Kidney (tissue), 13 donors: ENCODE measurements at regions not wholly inside any gene's neighbourhood (a gene's known extent, or its start where the extent isn't known, plus 50 kb on each side); places are given as distances from the start of the nearest gene placed in this dataset.

Experiments
- DNase-seq, 5 donors: peaks; one replicate each; pipeline ENCODE4 v3.0.0-alpha.2; 2013 to 2020
- FAIRE-seq: peaks from 2 replicates; lab custom pipeline; 2012; peaks lifted over from hg19 to GRCh38; lab: Jason Lieb, UNC
- H3K27ac ChIP-seq, 2 donors: one replicate each; pipeline ENCODE4 v1.7.0; 2013; ENCODE audit warnings: low read depth in 2 of 2, low read length in 2 of 2, inconsistent platforms in 1 of 2
- H3K27me3 ChIP-seq: one replicate; pipeline ENCODE4 v1.7.1; 2013; ENCODE audit warnings: low read length, inconsistent platforms; ENCODE audit not compliant: control insufficient read depth, insufficient read depth
- H3K36me3 ChIP-seq, 3 donors: one replicate each; pipeline versions ENCODE4 v1.7.0 to v1.7.1; 2013; ENCODE audit warnings: low read length in 3 of 3, control low read depth in 1 of 3, inconsistent platforms in 1 of 3; ENCODE audit not compliant: insufficient read depth in 3 of 3, control insufficient read depth in 2 of 3
- H3K4me1 ChIP-seq, 3 donors: one replicate each; pipeline versions ENCODE4 v1.7.0 to v1.7.1; 2013; ENCODE audit warnings: low read length in 3 of 3, inconsistent platforms in 1 of 3, low read depth in 1 of 3; ENCODE audit not compliant: control insufficient read depth in 2 of 3, insufficient read depth in 2 of 3
- H3K4me3 ChIP-seq, 3 donors: one replicate each; pipeline versions ENCODE4 v1.7.0 to v1.8.1; 2013; ENCODE audit warnings: low read length in 3 of 3, control low read depth in 1 of 3, inconsistent platforms in 1 of 3
- H3K9ac ChIP-seq, 3 donors: one replicate each; pipeline versions ENCODE4 v1.7.0 to v1.7.1; 2013; ENCODE audit warnings: low read length in 3 of 3, control low read depth in 1 of 3, inconsistent platforms in 1 of 3
- H3K9me3 ChIP-seq, 3 donors: one replicate each; pipeline versions ENCODE4 v1.7.0 to v1.7.1; 2013; ENCODE audit warnings: low read length in 3 of 3, control low read depth in 1 of 3, inconsistent platforms in 1 of 3; ENCODE audit not compliant: control insufficient read depth in 2 of 3, insufficient read depth in 1 of 3
- intact Hi-C: fragments of 100-400 bp; cut with DNase I; formaldehyde crosslinking; loops from one replicate; pipeline ENCODE4 v1.11.1; 2022
- TF ChIP-seq, protein P1 (sequence below): IDR thresholded peaks from 3 replicates; pipeline ENCODE4 v1.5.1; 2012; ENCODE audit warnings: mild to moderate bottlenecking, moderate library complexity, borderline replicate concordance; ENCODE audit not compliant: insufficient read depth; ENCODE audit errors: extremely low read depth
- donor health status: control.
- donor health status: control.
- donor health status: control.
- donor health status: control.
- donor health status: control.
- donor health status: DM: yes; HTN: yes; CAD: no.
- donor health status: Normal renal cell carcinoma (clear cell type).

DNA sequence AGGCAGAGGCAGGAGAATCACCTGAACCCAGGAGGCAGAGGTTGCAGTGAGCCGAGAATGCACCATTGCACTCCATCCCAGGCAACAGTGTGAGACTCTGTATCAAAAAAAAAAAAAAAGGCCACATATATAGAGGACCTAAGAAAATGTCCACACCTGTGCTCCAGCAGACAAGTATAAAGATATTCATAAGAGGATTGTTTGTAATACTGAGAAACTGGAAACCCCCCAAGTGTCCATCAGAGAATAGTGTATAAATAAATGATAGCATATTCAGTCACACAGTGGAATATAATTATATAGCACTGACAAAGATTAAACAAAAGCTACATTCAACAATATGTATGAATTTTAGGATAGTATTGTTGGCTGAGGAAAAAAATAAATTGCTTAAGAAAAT is 1050.6 kb downstream of the GRM8 start:
- no peak for DNase-seq
- H3K9ac ChIP-seq, result no peak overlapping the region
- H3K36me3 ChIP-seq, result no peaks in the 10 kb centered on the region
- TF ChIP-seq, protein P1, sequence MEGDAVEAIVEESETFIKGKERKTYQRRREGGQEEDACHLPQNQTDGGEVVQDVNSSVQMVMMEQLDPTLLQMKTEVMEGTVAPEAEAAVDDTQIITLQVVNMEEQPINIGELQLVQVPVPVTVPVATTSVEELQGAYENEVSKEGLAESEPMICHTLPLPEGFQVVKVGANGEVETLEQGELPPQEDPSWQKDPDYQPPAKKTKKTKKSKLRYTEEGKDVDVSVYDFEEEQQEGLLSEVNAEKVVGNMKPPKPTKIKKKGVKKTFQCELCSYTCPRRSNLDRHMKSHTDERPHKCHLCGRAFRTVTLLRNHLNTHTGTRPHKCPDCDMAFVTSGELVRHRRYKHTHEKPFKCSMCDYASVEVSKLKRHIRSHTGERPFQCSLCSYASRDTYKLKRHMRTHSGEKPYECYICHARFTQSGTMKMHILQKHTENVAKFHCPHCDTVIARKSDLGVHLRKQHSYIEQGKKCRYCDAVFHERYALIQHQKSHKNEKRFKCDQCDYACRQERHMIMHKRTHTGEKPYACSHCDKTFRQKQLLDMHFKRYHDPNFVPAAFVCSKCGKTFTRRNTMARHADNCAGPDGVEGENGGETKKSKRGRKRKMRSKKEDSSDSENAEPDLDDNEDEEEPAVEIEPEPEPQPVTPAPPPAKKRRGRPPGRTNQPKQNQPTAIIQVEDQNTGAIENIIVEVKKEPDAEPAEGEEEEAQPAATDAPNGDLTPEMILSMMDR, result no peak
- H3K4me1 ChIP-seq, result no peaks in the 10 kb centered on the region
- no peak overlapping the region for H3K4me3 ChIP-seq
- FAIRE-seq, result peak; percentile 6
- no peaks in the 10 kb centered on the region for H3K9me3 ChIP-seq
- H3K27me3 ChIP-seq, result no peaks in the 10 kb centered on the region
- H3K27ac ChIP-seq, result no peak overlapping the region
- intact Hi-C loops, result no loop called here

DNA sequence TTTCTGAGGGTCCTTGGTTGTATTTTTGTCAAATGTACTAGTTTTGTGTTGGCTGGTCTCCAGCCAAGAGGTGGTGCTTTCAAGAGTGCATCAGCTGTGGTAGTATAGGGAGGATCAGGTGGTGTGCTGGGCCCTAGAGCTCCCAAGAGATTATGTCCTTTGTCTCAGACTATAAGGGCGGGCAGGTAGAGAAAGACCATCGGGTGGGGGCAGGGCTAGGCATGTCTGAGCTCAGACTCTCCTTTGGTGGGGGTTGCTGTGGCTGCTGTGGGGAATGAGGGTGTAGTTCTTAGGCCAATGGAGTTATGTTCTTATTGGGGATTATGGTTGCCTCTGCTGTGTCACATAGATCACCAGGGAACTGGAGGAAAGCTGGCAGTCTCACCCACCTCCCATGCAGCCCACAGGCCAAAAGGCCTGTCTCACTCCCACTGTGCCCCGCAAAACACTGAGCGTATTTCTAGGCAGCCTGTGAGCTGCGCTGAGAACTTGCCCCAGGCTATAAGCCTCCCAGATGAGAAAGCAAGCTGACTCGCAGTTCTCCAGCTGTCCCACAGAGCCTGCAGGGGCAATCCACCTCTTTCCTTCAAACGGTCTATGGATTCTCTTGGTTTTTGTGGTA is 1066.7 kb downstream of the GRM8 start:
- intact Hi-C loops, result no loop called here
- Histone ChIP-seq H3K27me3 (no peaks in the 10 kb centered on the region), H3K9ac (no peak overlapping the region), H3K4me3 (no peak overlapping the region), H3K27ac (no peak overlapping the region), H3K4me1 (no peaks in the 10 kb centered on the region), H3K9me3 (peaks cover 0 to 3% (median 0%) of the 10 kb centered on the region in 3 donors), H3K36me3 (no peaks in the 10 kb centered on the region)
- no peak for FAIRE-seq
- TF ChIP-seq, protein P1, result no peak
- DNase-seq, result peak in 2 of 5 donors; percentile 1 to 37

DNA sequence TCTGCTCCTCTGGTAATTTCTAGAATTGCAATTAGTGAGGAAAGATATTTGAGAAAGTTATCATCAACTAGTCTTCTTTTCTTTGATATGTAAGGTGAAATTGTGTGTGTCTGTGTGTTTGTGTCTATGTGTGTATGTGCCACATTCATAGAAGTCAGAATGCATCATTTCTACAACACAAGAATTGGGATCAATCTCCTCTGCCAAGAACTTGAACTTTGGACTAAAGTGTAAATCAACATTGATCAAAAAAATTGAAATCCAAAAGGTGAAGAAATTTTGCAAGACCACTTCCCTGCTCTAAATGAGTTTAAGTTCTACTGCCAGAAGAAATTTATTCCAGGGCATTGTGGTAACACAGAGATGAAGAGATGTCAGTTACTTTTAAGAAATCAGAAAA is 1072.8 kb downstream of the GRM8 start:
- TF ChIP-seq, protein P1, result no peak
- H3K27me3 ChIP-seq, result no peaks in the 10 kb centered on the region
- H3K9ac ChIP-seq, result no peak overlapping the region
- H3K4me1 ChIP-seq, result no peaks in the 10 kb centered on the region
- intact Hi-C loops, result no loop called here
- H3K36me3 ChIP-seq, result no peaks in the 10 kb centered on the region
- H3K27ac ChIP-seq, result no peak overlapping the region
- DNase-seq (no peak), FAIRE-seq (no peak)
- no peak overlapping the region for H3K4me3 ChIP-seq
- H3K9me3 ChIP-seq, result no peaks in the 10 kb centered on the region

DNA sequence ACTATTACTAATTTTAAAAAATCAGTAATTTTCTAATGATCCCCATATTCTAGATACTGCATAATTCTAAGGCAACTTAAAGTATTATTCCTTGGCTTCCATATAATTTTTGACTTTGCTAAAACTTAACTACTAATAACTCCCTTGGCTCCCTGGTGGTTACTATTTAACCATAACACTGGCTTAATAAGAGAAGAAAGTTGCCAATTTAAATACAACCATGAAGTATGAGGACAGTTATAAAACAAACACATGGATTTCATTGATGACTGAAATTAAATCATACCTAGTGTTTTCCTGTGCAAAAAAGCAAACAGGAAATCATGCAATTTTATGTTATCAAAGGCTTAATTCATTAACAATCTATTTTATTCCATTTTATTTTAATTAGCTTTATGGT is 1073.9 kb downstream of the GRM8 start:
- FAIRE-seq (no peak), DNase-seq (no peak)
- Histone ChIP-seq H3K27me3 (no peaks in the 10 kb centered on the region), H3K4me3 (no peak overlapping the region), H3K27ac (no peak overlapping the region), H3K9me3 (no peaks in the 10 kb centered on the region), H3K4me1 (no peaks in the 10 kb centered on the region), H3K9ac (no peak overlapping the region), H3K36me3 (no peaks in the 10 kb centered on the region)
- intact Hi-C loops, result no loop called here
- TF ChIP-seq, protein P1, result no peak
